Stimulated activated CD4-positive, alpha-beta T cell treated with anti-CD3 and anti-CD28 coated beads, TNF-alpha, amount 100 ng/mL, for 24 hours (primary cell): ENCODE measurements at regions not wholly inside any gene's neighbourhood (a gene's known extent, or its start where the extent isn't known, plus 50 kb on each side); places are given as distances from the start of the nearest gene placed in this dataset.
"Not testable (repeated sequence)": the region's sequence is repeated elsewhere in the genome, so short reads cannot be mapped to it uniquely, and the experiment has no call there.

ENCODE experiments used
- DNase-seq, 3 experiments: peaks; one replicate each; pipeline ENCODE4 v3.0.0-alpha.2; 2020; ENCODE audit warnings: low read depth in 3 of 3

DNA sequence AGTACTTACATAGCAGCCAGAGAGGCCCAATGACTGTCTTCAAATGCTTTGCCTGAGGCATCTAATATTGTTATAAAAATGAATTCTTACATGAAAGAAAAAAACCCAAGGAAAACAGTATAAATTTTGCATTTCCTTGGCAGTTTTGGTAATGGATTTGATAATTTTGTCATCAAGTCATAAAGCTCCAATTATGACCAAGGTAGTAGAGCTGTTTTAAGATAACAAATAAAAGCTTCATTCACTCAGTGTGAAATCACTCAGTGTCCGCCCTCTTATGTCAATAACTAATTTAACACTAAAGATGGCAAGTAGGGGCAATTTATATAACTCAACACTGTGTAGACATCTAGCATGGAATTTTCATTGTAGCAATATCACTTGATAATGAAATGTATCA, 193.9 kb downstream of the ANKRD7 start:
- DNase-seq, result no peak

- no peak for DNase-seq
These were observed 196.4 kb downstream of the ANKRD7 start for GRCh38 chr7:118420888-118421287.

DNA sequence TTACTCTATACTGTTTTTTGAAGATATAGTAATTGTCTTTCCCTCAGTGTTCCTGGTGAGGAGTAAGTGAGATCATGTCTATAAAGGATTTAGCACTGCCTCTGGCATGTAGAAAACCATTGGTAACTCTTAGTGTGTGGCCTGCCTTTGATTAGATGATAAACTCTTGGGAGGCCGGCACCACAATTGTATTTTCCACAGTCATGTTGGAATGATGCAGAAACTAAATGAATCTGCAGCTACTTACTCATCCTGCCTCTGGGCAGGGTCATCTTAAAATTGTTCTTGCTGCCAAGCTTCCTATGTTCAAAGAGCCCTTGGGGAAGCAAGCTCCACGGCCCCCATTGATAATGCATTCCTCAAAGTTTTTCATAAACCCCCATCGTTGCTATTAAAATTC, 204.6 kb downstream of the ANKRD7 start:
- no peak for DNase-seq

DNA sequence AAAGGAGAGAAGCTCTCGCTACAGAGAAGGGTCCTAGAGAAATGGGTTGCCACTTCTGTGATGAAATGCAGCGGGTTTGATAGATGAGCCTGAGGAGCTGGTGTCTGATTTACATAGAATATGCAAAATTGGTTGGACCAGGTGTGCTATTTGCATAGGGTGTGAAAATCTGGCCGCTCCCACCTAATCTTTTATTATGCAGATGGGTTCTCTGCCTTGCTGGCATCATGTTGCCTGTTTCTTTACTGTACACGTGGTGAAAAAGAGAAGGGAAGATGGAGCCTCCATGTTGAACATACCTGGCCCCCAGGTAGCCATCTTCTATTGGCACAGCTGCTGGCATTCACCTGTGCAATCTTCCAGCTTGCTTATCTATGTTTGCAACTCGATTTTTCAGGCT, 212.2 kb downstream of the ANKRD7 start:
- no peak for DNase-seq

DNA sequence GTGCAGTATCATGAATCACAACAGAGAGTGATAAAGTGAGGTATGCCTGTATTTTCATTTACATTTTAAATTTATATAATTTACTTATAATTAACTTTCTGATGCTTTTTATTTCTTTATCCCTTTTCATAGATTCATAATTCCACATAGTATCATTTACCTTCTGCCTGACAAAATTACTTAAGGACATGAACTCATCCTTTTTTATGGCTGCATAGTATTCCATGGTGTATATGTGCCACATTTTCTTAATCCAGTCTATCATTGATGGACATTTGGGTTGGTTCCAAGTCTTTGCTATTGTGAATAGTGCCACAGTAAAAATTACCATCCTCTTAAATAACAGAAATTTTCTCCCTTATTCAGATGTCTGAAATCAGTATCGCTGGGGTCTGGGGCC, 224.5 kb downstream of the ANKRD7 start:
- DNase-seq, result not testable (repeated sequence)

DNA sequence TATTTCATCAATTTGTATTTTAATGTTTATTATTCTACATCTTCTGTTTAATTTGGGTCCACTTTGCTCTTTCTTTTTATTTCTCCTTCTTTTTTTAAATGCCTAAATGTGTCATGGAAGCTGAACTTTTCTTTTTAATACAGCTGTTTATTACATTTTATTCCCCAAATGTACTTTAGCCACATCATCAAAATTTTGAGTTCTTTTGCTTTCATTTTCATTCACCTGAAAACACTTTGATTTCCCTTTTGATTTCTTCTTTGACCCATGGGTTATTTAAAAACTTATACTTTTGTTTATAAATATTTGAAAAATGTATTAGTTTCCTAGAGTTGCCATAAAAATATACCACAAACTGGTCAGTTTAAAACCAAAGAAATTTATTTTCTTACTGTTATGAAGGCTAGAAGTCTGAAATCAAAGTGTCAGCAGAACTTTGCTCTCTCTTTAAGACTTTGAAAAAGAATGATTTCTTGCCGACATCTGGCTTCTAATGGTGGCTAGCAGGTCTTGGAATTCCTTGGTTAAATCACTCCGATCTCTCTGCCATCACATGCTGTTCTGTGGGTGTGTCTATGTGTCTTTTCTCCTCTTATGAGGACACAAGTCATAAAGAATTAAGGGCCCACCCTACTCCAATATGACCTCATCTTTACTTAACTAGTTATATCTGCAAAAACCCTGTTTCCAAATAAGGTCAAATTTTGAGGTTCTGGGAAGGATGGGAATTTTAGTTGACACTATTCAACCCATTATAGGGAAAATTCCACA, 225.5 kb downstream of the ANKRD7 start:
- DNase-seq, result no peak

DNA sequence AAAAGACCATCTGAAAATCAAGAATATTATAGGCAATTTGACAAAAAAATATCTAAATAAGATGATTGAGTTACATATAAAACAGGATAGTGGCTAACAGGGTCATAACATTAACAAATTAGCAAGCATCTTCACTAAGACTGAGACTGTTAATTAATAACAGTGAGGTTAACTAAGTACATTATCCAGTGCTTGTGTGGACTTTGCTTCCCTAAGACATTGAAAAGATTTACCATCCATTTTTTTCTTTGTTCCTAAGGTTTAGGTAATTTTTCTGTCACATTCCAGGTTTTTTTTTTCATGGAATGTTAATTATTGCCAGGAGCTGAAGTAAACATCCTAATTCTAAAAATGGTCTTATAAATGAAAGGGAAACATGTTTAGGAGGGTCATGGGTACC, 227.6 kb downstream of the ANKRD7 start:
- DNase-seq, result no peak

GRCh38 chr7:118467381-118467780, 242.9 kb downstream of the ANKRD7 start:
- DNase-seq, result no peak

DNA sequence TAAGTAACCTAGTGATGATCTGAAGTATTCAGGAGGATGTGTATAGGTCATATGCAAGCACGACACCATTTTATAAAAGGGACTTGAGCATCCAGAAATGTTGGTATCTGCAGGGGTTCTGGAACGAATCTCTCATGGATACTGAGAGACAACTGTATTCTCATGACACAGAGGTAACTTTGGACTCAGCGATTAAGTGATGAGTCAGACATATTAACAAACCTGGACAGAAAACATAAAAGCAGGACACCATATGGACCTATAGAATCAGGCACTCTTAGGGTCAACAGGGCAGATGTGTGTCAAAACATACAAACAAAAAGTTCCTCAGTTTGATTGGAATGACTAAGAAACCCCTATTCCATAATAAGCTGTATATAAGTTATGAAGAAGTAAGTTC, 248.1 kb downstream of the ANKRD7 start:
- no peak for DNase-seq

GRCh38 chr7:118473271-118473670, 248.8 kb downstream of the ANKRD7 start:
- DNase-seq, result no peak

- DNase-seq, result no peak
These were observed 251.5 kb downstream of the ANKRD7 start for GRCh38 chr7:118476036-118476435.

DNA sequence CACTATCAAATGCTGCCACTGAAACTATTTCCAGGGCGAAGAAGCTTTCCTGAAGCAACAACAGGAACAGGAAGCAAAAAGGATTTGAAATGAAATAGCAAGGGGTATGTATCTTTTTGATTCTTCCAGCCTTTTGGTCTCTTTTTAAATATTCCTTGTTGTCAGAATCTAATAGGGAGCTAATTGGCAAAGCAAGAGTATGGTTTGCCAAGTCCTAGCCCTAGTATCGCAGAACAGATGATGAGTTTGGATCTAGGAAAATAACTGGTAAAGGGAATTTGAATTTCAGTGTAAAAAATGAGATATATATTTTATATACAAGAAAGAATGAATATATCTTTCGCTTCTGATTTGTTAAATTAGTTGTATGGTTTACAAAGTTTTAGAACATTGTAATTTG, 252.5 kb downstream of the ANKRD7 start:
- DNase-seq, result no peak

GRCh38 chr7:118478236-118478635, 253.7 kb downstream of the ANKRD7 start:
- no peak for DNase-seq

DNA sequence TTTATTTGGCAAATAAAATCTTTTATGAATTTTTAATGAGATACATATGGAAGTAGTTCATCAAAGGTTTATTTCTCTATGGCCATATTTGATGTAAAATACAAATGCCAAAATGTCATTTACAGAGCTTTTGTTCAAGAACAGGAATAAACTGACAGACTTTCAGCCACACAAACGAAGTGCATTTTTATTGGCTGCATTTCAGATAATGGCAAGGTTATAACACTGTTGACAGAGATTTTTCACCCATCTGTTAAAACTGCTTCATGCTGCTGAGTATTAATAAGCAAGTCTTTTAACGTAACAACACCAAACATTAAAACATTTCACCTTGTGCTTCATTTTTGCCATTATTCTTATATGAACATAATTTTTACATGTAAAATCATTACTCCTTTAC, 254.4 kb downstream of the ANKRD7 start:
- no peak for DNase-seq

GRCh38 chr7:118492466-118492865, 268.0 kb downstream of the ANKRD7 start:
- DNase-seq, result no peak

DNA sequence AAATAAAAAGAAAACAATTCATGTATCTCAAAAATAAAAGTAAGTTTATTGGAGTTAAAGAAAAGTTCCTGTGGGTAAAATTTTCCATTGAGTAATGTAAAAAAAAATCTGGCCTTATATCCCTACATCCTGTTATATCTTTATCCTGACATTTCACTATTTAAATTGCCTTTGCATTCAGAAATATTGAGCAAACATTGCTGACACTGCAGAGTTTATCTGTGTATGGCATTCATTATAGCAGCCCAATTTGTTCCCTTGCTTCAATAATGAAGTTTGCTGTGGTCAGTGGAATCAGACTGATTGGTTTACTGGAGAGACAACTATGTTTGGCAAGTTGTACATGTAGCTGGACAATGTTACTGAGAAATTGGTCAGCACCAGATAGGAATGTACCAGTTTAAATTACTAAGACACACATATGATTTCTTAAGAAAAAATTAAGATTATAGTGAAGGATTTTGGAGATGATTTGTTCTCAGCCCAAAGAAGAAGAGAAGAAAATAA, 271.7 kb downstream of the ANKRD7 start:
- DNase-seq, result no peak

DNA sequence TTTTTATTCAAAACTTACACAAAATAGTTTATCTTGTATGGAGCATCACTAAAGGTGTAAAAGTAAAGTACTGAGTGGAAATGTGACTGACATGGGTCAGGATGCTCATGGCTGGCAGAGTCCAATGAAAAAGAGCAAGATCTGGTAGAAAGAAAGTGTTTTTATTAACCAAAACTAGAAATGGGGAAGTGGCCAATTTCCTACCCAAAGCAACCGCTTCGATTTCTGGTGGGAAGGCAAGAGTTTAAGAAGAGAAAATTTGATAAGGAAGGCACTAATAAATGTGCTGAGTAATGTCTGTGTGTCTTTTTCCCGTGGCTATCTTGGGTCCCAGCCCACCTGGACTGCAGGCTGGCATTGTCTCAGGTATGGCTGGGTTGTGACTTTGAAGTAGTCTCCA, 277.7 kb downstream of the ANKRD7 start:
- DNase-seq, result no peak

- DNase-seq, result no peak
These were observed 286.6 kb downstream of the ANKRD7 start for GRCh38 chr7:118511146-118511545.

DNA sequence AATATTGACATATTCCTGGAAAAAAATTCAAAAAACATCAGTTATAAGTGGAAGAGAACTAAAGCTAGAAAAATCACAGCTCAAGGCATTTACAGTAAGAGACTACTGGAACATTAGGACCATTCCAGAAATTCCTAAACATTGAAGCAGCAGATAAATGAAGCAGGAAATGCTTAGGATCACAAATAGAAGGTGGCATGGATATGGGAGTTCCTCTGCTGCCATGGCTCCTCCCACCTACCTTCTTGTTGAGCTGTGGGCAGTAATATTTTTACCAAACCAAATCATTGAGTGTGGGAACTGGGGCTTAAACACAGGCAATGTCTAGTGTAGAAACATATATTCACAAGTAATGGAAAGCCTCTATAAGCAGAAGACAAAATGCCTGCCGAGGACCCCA, 292.8 kb downstream of the ANKRD7 start:
- no peak for DNase-seq

- no peak for DNase-seq
These were observed 300.5 kb downstream of the ANKRD7 start for GRCh38 chr7:118525020-118525419.

DNA sequence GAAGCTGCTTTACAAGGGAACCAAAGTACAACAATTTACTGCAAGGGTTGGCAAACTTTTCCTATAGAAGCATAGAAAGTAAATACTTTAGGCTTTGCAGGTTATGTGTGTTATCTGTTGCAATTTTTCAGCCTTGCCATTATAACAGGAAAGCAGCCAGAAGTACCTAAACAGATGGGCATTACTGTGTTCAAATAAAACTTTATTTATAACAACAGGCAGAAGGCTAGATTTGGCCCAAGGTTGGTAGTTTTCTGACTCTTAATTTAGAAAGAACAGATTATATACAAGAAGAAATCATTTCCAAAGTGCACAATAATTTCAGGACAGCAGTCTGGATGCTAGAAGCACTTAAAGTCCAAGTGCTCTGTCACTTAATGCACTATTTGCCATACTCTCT, 307.1 kb downstream of the ANKRD7 start:
- no peak for DNase-seq

DNA sequence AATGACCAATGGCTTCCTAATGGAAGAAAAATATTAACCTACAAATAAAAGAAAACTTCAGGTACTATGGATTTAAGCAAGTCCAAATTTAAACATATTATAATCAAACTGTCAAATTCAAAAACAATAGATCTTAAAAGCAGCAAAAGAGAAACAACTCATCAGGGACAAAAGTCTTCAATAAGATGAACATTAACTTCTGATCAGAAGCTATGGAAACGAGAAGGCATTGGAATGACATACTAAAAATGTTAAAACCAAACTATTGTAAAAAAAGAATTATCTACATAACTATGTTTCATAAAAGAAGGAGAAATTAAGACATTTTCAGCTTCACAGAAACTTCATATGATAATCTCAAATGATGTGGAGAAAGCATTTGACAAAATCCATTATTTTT, 334.7 kb downstream of the ANKRD7 start:
- no peak for DNase-seq

GRCh38 chr7:118563311-118563710, 338.8 kb downstream of the ANKRD7 start:
- no peak for DNase-seq

GRCh38 chr7:118572604-118573003, 348.1 kb downstream of the ANKRD7 start:
- no peak for DNase-seq
